ENCODE measurements at regions not wholly inside any gene's neighbourhood (a gene's known extent, or its start where the extent isn't known, plus 50 kb on each side); places are given as distances from the start of the nearest gene placed in this dataset.

DNA sequence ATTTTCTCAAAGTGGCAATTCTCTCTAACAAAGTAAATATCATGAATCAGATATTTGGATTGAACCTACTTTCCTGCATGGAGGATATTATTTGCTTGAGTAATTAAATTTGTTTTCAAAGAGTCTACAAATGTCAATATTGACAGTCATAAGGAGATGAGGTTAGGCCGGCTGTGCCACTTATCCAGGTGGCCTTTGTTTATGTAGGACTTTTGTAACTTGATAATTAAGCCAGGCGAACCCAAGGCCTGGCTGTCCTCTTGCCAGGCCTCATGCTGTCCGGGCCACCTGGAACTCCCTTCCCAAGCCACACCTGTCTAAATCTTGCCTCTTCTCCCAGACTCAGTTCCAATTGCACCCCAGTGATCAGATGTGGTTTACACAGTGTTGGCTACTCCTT lies 255.2 kb downstream of the ACKR3 start:
- TF ChIP-seq, protein P1, sequence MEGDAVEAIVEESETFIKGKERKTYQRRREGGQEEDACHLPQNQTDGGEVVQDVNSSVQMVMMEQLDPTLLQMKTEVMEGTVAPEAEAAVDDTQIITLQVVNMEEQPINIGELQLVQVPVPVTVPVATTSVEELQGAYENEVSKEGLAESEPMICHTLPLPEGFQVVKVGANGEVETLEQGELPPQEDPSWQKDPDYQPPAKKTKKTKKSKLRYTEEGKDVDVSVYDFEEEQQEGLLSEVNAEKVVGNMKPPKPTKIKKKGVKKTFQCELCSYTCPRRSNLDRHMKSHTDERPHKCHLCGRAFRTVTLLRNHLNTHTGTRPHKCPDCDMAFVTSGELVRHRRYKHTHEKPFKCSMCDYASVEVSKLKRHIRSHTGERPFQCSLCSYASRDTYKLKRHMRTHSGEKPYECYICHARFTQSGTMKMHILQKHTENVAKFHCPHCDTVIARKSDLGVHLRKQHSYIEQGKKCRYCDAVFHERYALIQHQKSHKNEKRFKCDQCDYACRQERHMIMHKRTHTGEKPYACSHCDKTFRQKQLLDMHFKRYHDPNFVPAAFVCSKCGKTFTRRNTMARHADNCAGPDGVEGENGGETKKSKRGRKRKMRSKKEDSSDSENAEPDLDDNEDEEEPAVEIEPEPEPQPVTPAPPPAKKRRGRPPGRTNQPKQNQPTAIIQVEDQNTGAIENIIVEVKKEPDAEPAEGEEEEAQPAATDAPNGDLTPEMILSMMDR (IDR thresholded peaks at IDR 0.05), result no peak
- TF ChIP-seq, protein P2, sequence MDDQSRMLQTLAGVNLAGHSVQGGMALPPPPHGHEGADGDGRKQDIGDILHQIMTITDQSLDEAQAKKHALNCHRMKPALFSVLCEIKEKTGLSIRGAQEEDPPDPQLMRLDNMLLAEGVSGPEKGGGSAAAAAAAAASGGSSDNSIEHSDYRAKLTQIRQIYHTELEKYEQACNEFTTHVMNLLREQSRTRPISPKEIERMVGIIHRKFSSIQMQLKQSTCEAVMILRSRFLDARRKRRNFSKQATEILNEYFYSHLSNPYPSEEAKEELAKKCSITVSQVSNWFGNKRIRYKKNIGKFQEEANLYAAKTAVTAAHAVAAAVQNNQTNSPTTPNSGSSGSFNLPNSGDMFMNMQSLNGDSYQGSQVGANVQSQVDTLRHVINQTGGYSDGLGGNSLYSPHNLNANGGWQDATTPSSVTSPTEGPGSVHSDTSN (IDR thresholded peaks at IDR 0.05), result no peak
- TF ChIP-seq GATA2 (CRISPR knock-in tag; IDR thresholded peaks at IDR 0.05) (no peak), RAD21 (IDR thresholded peaks at IDR 0.05; ENCODE audit: low read length) (no peak), POLR2AphosphoS5 (IDR thresholded peaks at IDR 0.05; ENCODE audit: low read depth, low read length) (no peak), MXI1 (IDR thresholded peaks at IDR 0.05; ENCODE audit: low read depth, low read length) (no peak), NRF1 (IDR thresholded peaks at IDR 0.05; ENCODE audit: low read depth, low read length) (no peak), SIN3A (IDR thresholded peaks at IDR 0.05; ENCODE audit: borderline replicate concordance, low read depth, low read length) (no peak), EP300 (IDR thresholded peaks at IDR 0.05; ENCODE audit: borderline replicate concordance in 1 of 2, low read depth in 1 of 2, low read length in 1 of 2) (no peak), TEAD4 (IDR thresholded peaks at IDR 0.05; ENCODE audit: borderline replicate concordance, insufficient read depth) (no peak)
- TF ChIP-seq, protein P3, sequence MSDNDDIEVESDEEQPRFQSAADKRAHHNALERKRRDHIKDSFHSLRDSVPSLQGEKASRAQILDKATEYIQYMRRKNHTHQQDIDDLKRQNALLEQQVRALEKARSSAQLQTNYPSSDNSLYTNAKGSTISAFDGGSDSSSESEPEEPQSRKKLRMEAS (IDR thresholded peaks at IDR 0.05; ENCODE audit: low read depth), result no peak
- TF ChIP-seq, protein P4, sequence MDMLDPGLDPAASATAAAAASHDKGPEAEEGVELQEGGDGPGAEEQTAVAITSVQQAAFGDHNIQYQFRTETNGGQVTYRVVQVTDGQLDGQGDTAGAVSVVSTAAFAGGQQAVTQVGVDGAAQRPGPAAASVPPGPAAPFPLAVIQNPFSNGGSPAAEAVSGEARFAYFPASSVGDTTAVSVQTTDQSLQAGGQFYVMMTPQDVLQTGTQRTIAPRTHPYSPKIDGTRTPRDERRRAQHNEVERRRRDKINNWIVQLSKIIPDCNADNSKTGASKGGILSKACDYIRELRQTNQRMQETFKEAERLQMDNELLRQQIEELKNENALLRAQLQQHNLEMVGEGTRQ (IDR thresholded peaks at IDR 0.05; ENCODE audit: borderline replicate concordance, low read depth, low read length), result no peak
